SJSA1 (cell line): ENCODE measurements at regions not wholly inside any gene's neighbourhood (a gene's known extent, or its start where the extent isn't known, plus 50 kb on each side); places are given as distances from the start of the nearest gene placed in this dataset.
"Not testable (repeated sequence)": the region's sequence is repeated elsewhere in the genome, so short reads cannot be mapped to it uniquely, and the experiment has no call there.

Experiments used
- DNase-seq, 2 experiments: peaks; one replicate each; pipeline ENCODE4 v3.0.0-alpha.2; 2015 to 2020; ENCODE audit warnings: low spot score in 2 of 2, low read depth in 1 of 2
- H3K27ac ChIP-seq: fragments of 250-450 bp; sonication (Bioruptor Pico); 2 replicates; pipeline ENCODE4 v1.5.1; 2020; ENCODE audit warnings: mild to moderate bottlenecking, moderate library complexity
- H3K27me3 ChIP-seq: fragments of 250-450 bp; sonication (Bioruptor Pico); replicated peaks from 2 replicates; pipeline ENCODE4 v1.5.1; 2020; ENCODE audit warnings: mild to moderate bottlenecking, moderate library complexity
- H3K36me3 ChIP-seq: fragments of 250-450 bp; sonication (Bioruptor Pico); 2 replicates; pipeline ENCODE4 v1.5.1; 2020; ENCODE audit warnings: mild to moderate bottlenecking
- H3K4me1 ChIP-seq: fragments of 250-450 bp; sonication (Bioruptor Pico); replicated peaks from 2 replicates; pipeline ENCODE4 v1.6.1; 2021; ENCODE audit warnings: mild to moderate bottlenecking
- H3K4me3 ChIP-seq: fragments of 250-450 bp; sonication (Bioruptor Pico); 2 replicates; pipeline ENCODE4 v1.5.1; 2020; ENCODE audit warnings: mild to moderate bottlenecking
- H3K9me3 ChIP-seq: fragments of 250-450 bp; sonication (Bioruptor Pico); replicated peaks from 2 replicates; pipeline ENCODE4 v1.5.1; 2020; ENCODE audit warnings: mild to moderate bottlenecking

- not testable (repeated sequence) for H3K9me3 ChIP-seq, H3K27me3 ChIP-seq, H3K4me3 ChIP-seq, DNase-seq, H3K27ac ChIP-seq, H3K36me3 ChIP-seq, H3K4me1 ChIP-seq
These were observed 554.6 kb upstream of the ACTRT1 start for GRCh38 chrX:128606817-128607216.

GRCh38 chrX:128606357-128606756, 554.2 kb upstream of the ACTRT1 start:
- not testable (repeated sequence) for DNase-seq, H3K27me3 ChIP-seq, H3K4me3 ChIP-seq, H3K4me1 ChIP-seq, H3K9me3 ChIP-seq, H3K36me3 ChIP-seq, H3K27ac ChIP-seq

- no peak for DNase-seq
- Histone ChIP-seq H3K27ac (no peak overlapping the region), H3K27me3 (no peaks in the 10 kb centered on the region), H3K4me3 (no peak overlapping the region), H3K4me1 (no peaks in the 10 kb centered on the region), H3K36me3 (no peaks in the 10 kb centered on the region), H3K9me3 (no peaks in the 10 kb centered on the region)
These were observed 549.5 kb upstream of the ACTRT1 start for GRCh38 chrX:128601706-128602105.

GRCh38 chrX:128599632-128600031, 547.4 kb upstream of the ACTRT1 start:
- H3K9me3 ChIP-seq: no peaks in the 10 kb centered on the region

GRCh38 chrX:128582036-128582435, 529.8 kb upstream of the ACTRT1 start:
- no peak overlapping the region for H3K27ac ChIP-seq
- H3K4me1 ChIP-seq: no peaks in the 10 kb centered on the region
- DNase-seq: no peak
- H3K27me3 ChIP-seq: no peaks in the 10 kb centered on the region
- H3K36me3 ChIP-seq: no peaks in the 10 kb centered on the region
- H3K9me3 ChIP-seq: no peaks in the 10 kb centered on the region
- no peak overlapping the region for H3K4me3 ChIP-seq

More at GRCh38 chrX:128599632-128600031, 547.4 kb upstream of the ACTRT1 start:
- Histone ChIP-seq H3K36me3 (no peaks in the 10 kb centered on the region), H3K27me3 (no peaks in the 10 kb centered on the region), H3K27ac (no peak overlapping the region), H3K4me3 (no peak overlapping the region), H3K4me1 (no peaks in the 10 kb centered on the region)
- DNase-seq: no peak

GRCh38 chrX:128581615-128582014, 529.4 kb upstream of the ACTRT1 start:
- Histone ChIP-seq H3K27me3 (no peaks in the 10 kb centered on the region), H3K9me3 (no peaks in the 10 kb centered on the region), H3K27ac (no peak overlapping the region), H3K36me3 (no peaks in the 10 kb centered on the region), H3K4me1 (no peaks in the 10 kb centered on the region), H3K4me3 (no peak overlapping the region)
- DNase-seq: no peak

- H3K9me3 ChIP-seq: no peaks in the 10 kb centered on the region
- H3K4me1 ChIP-seq: no peaks in the 10 kb centered on the region
- DNase-seq: no peak
- no peaks in the 10 kb centered on the region for H3K27me3 ChIP-seq
- H3K27ac ChIP-seq: no peak overlapping the region
- H3K4me3 ChIP-seq: no peak overlapping the region
- H3K36me3 ChIP-seq: no peaks in the 10 kb centered on the region
These were observed 490.9 kb upstream of the ACTRT1 start for GRCh38 chrX:128543114-128543513.

GRCh38 chrX:128518508-128518907, 466.3 kb upstream of the ACTRT1 start:
- H3K36me3 ChIP-seq: no peaks in the 10 kb centered on the region
- no peaks in the 10 kb centered on the region for H3K9me3 ChIP-seq
- no peak overlapping the region for H3K4me3 ChIP-seq
- H3K27ac ChIP-seq: no peak overlapping the region
- DNase-seq: no peak
- H3K27me3 ChIP-seq: no peaks in the 10 kb centered on the region
- H3K4me1 ChIP-seq: no peaks in the 10 kb centered on the region

GRCh38 chrX:128517691-128518090, 465.5 kb upstream of the ACTRT1 start:
- Histone ChIP-seq H3K9me3 (no peaks in the 10 kb centered on the region), H3K27ac (no peak overlapping the region), H3K4me1 (no peaks in the 10 kb centered on the region), H3K4me3 (no peak overlapping the region), H3K36me3 (no peaks in the 10 kb centered on the region), H3K27me3 (no peaks in the 10 kb centered on the region)
- DNase-seq: no peak

GRCh38 chrX:128504496-128504895, 452.3 kb upstream of the ACTRT1 start:
- no peaks in the 10 kb centered on the region for H3K4me1 ChIP-seq
- no peak for DNase-seq
- no peaks in the 10 kb centered on the region for H3K36me3 ChIP-seq
- H3K4me3 ChIP-seq: no peak overlapping the region
- H3K27ac ChIP-seq: no peak overlapping the region
- H3K9me3 ChIP-seq: no peaks in the 10 kb centered on the region
- no peaks in the 10 kb centered on the region for H3K27me3 ChIP-seq

GRCh38 chrX:128464116-128464515, 411.9 kb upstream of the ACTRT1 start:
- H3K4me3 ChIP-seq: no peak overlapping the region
- H3K27me3 ChIP-seq: no peaks in the 10 kb centered on the region
- no peaks in the 10 kb centered on the region for H3K36me3 ChIP-seq
- H3K27ac ChIP-seq: no peak overlapping the region
- no peaks in the 10 kb centered on the region for H3K9me3 ChIP-seq
- H3K4me1 ChIP-seq: no peaks in the 10 kb centered on the region
- DNase-seq: no peak

GRCh38 chrX:128460835-128461234, 408.6 kb upstream of the ACTRT1 start:
- H3K9me3 ChIP-seq: no peaks in the 10 kb centered on the region
- no peaks in the 10 kb centered on the region for H3K4me1 ChIP-seq
- H3K4me3 ChIP-seq: no peak overlapping the region
- H3K27ac ChIP-seq: no peak overlapping the region
- DNase-seq: no peak
- no peaks in the 10 kb centered on the region for H3K36me3 ChIP-seq
- no peaks in the 10 kb centered on the region for H3K27me3 ChIP-seq

- DNase-seq: no peak
- Histone ChIP-seq H3K27ac (no peak overlapping the region), H3K4me3 (no peak overlapping the region), H3K27me3 (no peaks in the 10 kb centered on the region), H3K9me3 (no peaks in the 10 kb centered on the region), H3K36me3 (no peaks in the 10 kb centered on the region), H3K4me1 (no peaks in the 10 kb centered on the region)
These were observed 406.7 kb upstream of the ACTRT1 start for GRCh38 chrX:128458888-128459287.

GRCh38 chrX:128457674-128458073, 405.5 kb upstream of the ACTRT1 start:
- Histone ChIP-seq H3K9me3 (no peaks in the 10 kb centered on the region), H3K36me3 (no peaks in the 10 kb centered on the region), H3K27me3 (no peaks in the 10 kb centered on the region), H3K4me3 (no peak overlapping the region), H3K27ac (no peak overlapping the region), H3K4me1 (no peaks in the 10 kb centered on the region)
- DNase-seq: no peak

- no peaks in the 10 kb centered on the region for H3K27me3 ChIP-seq
- no peaks in the 10 kb centered on the region for H3K4me1 ChIP-seq
- DNase-seq: no peak
- H3K4me3 ChIP-seq: no peak overlapping the region
- H3K27ac ChIP-seq: no peak overlapping the region
- no peaks in the 10 kb centered on the region for H3K9me3 ChIP-seq
- no peaks in the 10 kb centered on the region for H3K36me3 ChIP-seq
These were observed 387.0 kb upstream of the ACTRT1 start for GRCh38 chrX:128439159-128439558.
